NK-92 (cell line): ENCODE measurements at regions not wholly inside any gene's neighbourhood (a gene's known extent, or its start where the extent isn't known, plus 50 kb on each side); places are given as distances from the start of the nearest gene placed in this dataset.

Source experiments
- DNase-seq: peaks from one replicate; lab custom pipeline; 2025; ENCODE audit not compliant: unreplicated experiment; lab: John Stamatoyannopoulos, UW

- no peak for DNase-seq
Observed at GRCh38 chr20:39473536-39473935, 511.4 kb downstream of the DHX35 start.

GRCh38 chr20:39468703-39469102 is 506.6 kb downstream of the DHX35 start:
- no peak for DNase-seq

GRCh38 chr20:39464238-39464637 is 502.1 kb downstream of the DHX35 start:
- no peak for DNase-seq

DNA sequence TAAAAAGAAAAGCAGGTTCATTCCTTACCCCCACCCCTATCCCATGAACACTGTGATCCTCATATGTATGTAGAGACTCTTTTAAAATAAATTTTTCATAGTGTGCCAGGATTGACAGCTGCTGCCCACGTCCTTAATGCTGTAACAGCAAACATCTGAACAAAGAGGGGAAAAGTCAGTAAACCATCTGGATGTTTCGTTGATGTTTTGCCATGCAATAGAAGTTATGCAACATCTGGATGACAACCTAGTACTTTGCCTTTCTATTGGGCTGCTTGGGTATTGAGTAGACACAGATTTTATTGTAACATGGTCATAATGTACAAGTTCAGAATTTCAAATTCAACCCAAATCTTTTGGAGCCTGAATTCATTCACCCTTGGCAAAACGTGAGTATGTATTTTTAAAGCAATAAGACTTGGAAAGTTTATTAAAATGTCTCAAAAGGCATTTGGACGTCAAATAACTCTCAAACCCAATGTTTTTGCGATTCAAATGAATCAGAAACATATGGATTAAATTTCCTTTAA is 500.3 kb downstream of the DHX35 start:
- DNase-seq, result no peak

- DNase-seq, result no peak
Observed at GRCh38 chr20:39458452-39458851, 496.3 kb downstream of the DHX35 start.

- no peak for DNase-seq
Observed at GRCh38 chr20:39453890-39454289, 491.7 kb downstream of the DHX35 start.

DNA sequence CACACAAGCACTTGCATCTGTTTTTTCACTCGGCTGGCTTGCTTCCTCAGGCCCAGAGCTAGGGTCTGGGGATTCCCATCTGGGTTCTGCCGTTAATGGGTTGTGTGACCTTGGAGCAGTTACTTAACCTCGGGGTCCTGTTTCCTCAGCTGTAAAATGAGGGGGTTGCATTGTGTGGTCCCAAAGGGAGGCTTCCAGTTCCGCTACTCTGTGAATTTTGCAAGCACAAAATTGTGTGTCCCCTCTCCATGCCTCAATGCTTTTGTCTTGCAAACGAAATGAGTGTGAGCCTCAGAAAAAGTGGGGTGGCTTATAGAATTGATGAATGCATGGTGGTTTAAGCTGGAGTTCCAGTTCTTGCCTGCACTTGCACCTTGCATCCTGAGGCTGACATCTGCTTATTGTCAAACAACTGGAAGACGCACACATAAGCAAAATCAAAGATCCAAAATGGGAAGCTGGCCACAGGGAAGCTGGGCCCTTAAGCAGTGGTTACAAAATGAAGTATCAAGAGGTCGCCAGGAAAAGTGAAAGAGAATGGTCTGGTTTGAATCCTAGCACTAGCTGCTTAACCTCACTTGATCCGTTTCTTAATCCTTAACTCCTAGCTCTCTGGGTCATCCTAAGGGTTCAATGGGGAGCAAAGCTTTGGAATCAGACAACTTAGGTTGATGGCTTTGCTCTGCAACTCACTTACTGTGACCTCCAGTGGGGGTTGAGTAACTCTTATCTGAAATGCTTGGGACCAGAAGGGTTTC is 490.6 kb downstream of the DHX35 start:
- no peak for DNase-seq

DNA sequence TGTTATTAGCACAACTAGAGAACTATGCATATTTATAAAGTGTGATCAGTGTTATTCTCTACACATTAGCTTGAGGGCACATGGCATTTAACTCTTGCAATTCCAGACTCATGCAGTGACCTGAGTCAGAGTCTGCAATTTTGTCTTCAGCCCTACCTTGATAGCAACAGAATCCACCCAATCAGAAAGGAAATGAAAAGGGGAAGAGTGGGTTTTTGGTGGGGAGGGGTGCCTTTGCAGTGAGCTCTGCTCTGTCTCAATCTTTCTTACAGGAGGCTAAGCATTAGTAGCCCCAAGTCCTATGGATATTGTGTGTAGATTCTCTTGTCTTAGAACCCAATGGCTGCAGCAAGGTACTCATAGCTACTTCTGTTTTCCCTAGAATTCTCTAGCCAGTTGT is 489.2 kb downstream of the DHX35 start:
- no peak for DNase-seq

DNA sequence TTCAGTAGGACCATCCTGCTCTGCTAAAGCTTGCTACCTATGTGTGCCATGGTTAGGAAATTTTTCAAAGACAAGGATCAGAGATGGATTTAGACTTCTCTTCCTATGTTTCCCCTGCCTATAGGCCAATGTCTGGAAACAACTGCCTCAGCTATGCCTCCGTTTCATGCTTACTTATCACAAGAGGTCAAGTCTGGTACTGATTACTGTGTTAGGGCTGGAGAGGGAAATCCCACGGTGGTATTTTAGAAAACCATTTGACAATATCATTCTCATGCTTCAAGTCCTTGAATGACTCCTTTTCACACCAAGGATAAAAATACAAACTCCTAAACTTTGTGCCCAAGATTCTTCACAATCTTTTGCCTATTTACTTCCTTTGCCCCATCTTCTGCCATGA is 484.3 kb downstream of the DHX35 start:
- DNase-seq, result no peak

- DNase-seq, result no peak
Observed at GRCh38 chr20:39445095-39445494, 483.0 kb downstream of the DHX35 start.

DNA sequence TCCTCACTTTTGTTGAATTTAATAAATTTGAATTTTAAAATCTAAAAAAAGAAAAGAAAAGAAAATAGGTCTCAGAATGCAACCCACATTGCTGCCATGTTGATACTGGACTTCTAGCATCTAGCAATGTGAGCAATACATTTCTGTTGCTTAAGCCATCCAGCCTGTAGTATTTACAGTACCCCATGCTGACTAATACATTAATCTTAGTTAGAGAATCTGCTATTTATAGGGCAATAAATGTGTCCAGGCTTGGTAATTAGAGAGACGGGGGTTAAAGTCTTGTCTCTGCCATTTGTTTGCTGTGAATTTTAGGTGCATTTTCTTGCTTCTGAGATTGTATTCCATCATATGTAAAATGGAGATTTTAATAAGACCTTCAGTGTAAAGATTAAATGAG is 471.3 kb downstream of the DHX35 start:
- DNase-seq, result no peak

DNA sequence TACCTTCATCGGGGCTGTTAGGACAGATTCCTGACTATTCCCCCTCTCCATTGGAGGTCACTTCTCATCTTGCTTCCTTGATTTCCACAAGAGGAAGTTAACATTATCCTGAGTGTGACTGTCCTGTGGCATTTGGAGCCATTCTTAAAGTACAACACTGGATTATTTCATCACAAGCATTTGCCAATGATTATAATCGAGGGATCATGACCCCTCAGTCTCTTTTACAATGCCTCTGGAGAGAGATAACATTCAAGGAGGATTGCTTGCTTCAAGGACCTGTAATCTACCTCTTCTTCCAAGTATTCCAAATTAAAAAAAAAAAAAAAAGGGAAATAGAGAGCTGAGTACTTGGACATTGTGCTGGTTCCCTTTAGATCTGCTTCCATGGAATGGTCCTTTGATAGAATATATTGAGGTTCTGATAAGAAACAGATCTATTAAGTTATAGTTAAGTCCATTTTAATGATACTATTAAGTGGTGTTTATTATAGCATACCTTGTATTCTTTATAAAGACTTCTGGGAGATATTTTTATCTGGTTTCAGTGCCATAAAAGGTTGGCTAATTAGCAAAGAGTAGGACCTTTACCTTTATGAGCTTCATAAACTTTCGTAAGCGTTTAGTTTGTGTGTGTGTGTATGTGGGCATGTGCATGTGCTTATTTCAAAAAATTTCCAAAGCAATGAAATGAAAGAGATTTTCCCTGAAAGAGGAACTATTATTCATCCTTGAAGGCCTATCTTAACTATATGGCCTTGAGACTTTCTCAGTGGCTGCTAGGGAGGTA is 469.1 kb downstream of the DHX35 start:
- no peak for DNase-seq

GRCh38 chr20:39429726-39430125 is 467.6 kb downstream of the DHX35 start:
- DNase-seq, result no peak

DNA sequence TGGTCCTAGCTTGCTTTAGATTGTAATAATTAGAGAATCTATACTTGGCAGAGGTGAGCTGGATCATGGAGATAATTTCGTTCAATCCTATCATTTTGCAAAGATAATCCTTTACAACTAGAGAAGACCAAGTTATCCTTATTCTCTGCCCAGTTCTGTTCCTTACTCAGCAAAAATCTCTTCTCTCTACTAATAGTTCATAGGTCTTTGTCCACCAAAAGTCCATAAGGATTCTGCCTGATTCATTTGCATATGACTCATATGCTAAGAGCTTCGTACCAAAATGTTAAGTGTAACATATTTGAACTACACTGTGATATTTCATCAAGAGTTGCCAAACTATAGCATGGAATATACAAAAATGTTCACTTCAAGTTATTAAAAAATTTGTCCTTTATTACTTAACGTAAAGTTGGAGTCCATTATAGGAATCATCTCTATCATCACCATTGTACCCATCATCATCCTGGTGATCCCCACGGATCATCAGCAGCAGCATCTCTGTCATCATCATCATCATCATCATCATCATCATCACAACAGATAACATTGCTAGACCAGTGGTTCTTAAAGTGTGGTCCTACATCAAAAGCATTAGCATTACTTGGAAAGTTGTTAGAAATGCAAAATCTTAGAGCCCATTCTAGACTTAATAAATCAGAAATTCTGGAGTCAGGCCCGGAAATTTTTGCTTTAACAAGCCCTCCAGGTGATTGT is 463.0 kb downstream of the DHX35 start:
- no peak for DNase-seq

- no peak for DNase-seq
Observed at GRCh38 chr20:39421571-39422105, 459.5 kb downstream of the DHX35 start.

GRCh38 chr20:39412091-39412490 is 449.9 kb downstream of the DHX35 start:
- no peak for DNase-seq

GRCh38 chr20:39399463-39399862 is 437.3 kb downstream of the DHX35 start:
- DNase-seq, result no peak

DNA sequence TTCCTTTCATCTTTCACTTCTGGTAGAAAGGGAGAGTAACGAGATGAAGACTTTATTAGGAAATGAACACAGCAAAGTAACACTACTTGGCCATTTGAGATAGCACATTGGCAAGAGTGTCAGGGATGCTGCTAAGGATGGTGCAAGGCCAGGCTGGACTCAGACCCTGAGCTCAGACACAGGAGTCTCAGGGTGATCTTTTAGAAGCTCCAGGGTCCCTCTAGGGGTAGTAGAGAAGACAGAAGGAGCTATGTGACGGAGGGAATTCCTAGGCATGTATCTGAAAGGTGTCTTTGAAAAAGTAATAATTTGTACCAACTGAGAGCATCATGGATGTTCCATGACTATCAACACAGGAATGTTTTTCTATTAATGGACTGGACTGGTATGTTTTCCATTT is 436.5 kb downstream of the DHX35 start:
- no peak for DNase-seq

- DNase-seq, result no peak
Observed at GRCh38 chr20:39397646-39398045, 435.5 kb downstream of the DHX35 start.

DNA sequence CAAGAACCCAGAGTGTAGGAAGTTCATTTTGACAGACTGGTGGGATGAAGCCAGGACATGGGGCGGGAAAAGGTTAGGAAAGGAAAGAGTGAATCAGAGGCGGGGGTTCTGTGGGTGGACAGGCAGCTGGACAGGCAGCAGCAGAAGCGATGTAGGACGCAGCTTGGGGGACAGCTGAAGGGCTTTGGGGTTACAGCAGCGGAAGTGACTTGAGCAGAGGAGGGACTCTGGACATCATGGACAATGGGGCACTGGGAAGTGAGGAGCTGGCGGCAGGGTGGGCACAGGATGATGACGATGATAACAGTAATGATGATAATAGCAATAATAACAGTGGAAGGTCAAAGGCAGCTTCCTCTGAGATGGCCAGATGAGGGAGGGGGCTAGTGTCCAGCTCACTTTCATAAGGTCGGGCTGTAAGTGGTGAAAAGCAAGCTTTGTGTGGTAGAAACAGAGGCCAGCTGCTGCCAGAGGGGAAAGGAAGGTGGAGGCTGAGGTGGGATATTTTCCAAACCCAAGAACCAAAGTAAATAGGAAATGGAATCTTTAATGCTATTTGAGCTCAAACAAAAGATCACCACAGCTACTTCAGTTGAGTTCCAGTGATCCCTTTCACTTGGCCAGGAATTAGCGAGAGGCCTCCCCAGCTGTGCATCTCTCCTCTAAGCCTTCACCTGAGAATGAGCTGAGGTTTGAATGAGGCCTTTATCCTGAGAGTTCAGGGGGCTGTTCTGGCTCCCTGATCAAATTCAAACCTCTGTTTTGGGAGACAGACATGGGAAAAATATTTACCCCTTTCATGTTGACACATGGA is 433.5 kb downstream of the DHX35 start:
- no peak for DNase-seq

- DNase-seq, result no peak
Observed at GRCh38 chr20:39394461-39394860, 432.3 kb downstream of the DHX35 start.
